Hepatocyte (in vitro differentiated cells): ENCODE measurements at regions not wholly inside any gene's neighbourhood (a gene's known extent, or its start where the extent isn't known, plus 50 kb on each side); places are given as distances from the start of the nearest gene placed in this dataset.
A peak's percentile ranks its signal among the peaks of the same experiment; 100 is the strongest.
"Not testable (repeated sequence)": the region's sequence is repeated elsewhere in the genome, so short reads cannot be mapped to it uniquely, and the experiment has no call there.

Experiments used
- DNase-seq: peaks from one replicate; pipeline ENCODE4 v3.0.0-alpha.2; 2016; ENCODE audit warnings: low spot score
- H2AFZ ChIP-seq: fragments of 200-600 bp; sonication (generic); 2 replicates; pipeline ENCODE4 v1.6.0; 2016; ENCODE audit warnings: antibody characterized with exemption, mild to moderate bottlenecking
- H3K27ac ChIP-seq: fragments of 200-600 bp; sonication (generic); 2 replicates; pipeline ENCODE4 v1.5.1; 2016; ENCODE audit warnings: mild to moderate bottlenecking
- H3K27me3 ChIP-seq: fragments of 200-600 bp; sonication (generic); 2 replicates; pipeline ENCODE4 v1.6.1; 2016
- H3K36me3 ChIP-seq: fragments of 200-600 bp; sonication (generic); replicated peaks from 2 replicates; pipeline ENCODE4 v1.5.1; 2016; ENCODE audit warnings: low read depth; ENCODE audit not compliant: insufficient read depth
- H3K4me1 ChIP-seq: fragments of 200-600 bp; sonication (generic); 2 replicates; pipeline ENCODE4 v1.5.1; 2016; ENCODE audit warnings: mild to moderate bottlenecking, moderate library complexity; ENCODE audit not compliant: insufficient read depth
- H3K4me2 ChIP-seq: fragments of 200-600 bp; sonication (generic); 2 replicates; pipeline ENCODE4 v1.6.0; 2016
- H3K4me3 ChIP-seq: fragments of 200-600 bp; sonication (generic); 2 replicates; pipeline ENCODE4 v1.5.1; 2016; ENCODE audit warnings: mild to moderate bottlenecking
- H3K79me2 ChIP-seq: fragments of 200-600 bp; sonication (generic); 2 replicates; pipeline ENCODE4 v1.6.0; 2017; ENCODE audit warnings: mild to moderate bottlenecking
- H3K9me2 ChIP-seq: fragments of 200-600 bp; sonication (generic); replicated peaks from 2 replicates; pipeline ENCODE4 v1.6.0; 2017; ENCODE audit warnings: mild to moderate bottlenecking; ENCODE audit not compliant: insufficient read depth
- H3K9me3 ChIP-seq: fragments of 200-600 bp; sonication (generic); 2 replicates; pipeline ENCODE4 v1.5.1; 2016; ENCODE audit warnings: low read depth, mild to moderate bottlenecking
- H4K20me1 ChIP-seq: fragments of 200-600 bp; sonication (generic); 2 replicates; pipeline ENCODE4 v1.6.0; 2016; ENCODE audit warnings: mild to moderate bottlenecking; ENCODE audit not compliant: insufficient read depth, poor library complexity, severe bottlenecking
- EZH2 ChIP-seq: fragments of 200-600 bp; sonication (generic); IDR thresholded peaks from 2 replicates; pipeline ENCODE4 v1.6.1; 2016; ENCODE audit warnings: antibody characterized with exemption, mild to moderate bottlenecking, borderline replicate concordance
- EZH2phosphoT487 ChIP-seq: fragments of 200-600 bp; sonication (generic); IDR thresholded peaks from one replicate; pipeline ENCODE4 v1.6.1; 2018; ENCODE audit warnings: antibody characterized with exemption, mild to moderate bottlenecking, low read depth, moderate library complexity; ENCODE audit not compliant: unreplicated experiment, severe bottlenecking
- WGBS: methylation state at CpG from one replicate; pipeline ENCODE4 v1.1.6; 2016; ENCODE audit warnings: low lambda C conversion rate; ENCODE audit errors: missing lambda C conversion rate; 5-methylcytosine and 5-hydroxymethylcytosine counted together
- TF ChIP-seq, protein P1 (sequence below): fragments of 200-600 bp; sonication (generic); IDR thresholded peaks from 2 replicates; pipeline ENCODE4 v1.5.1; 2016; ENCODE audit warnings: antibody characterized with exemption, mild to moderate bottlenecking; ENCODE audit not compliant: poor library complexity

DNA sequence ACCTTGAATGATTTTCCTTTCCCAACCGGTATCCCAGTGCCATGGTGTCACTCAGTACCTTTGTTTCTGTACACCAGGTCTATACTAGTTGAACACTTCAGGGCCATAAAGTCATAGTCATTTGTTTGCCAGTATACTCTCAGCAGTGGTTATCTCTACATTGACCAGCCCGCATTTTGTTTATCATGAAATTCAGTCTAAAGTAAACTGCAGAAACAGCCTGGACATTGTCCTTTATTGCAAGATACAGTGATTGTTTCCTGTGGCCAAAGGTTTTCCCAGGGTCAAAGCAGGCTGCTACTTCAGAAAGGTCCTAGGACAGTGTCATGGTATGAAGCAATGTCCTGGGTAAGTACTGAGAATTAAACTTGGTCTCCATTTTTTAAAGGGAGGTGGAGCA, 407.4 kb downstream of the RWDD3 start:
- H3K9me2 ChIP-seq, result no peaks in the 10 kb centered on the region
- peaks cover 5% of the 10 kb centered on the region for H3K4me1 ChIP-seq
- peak; percentile 32 for DNase-seq
- no peak overlapping the region for H3K4me2 ChIP-seq
- WGBS, result 33% methylated on average over 2 of the region's 2 CpGs
- H2AFZ ChIP-seq, result no peak overlapping the region
- H3K36me3 ChIP-seq, result no peaks in the 10 kb centered on the region
- no peak for TF ChIP-seq EZH2phosphoT487
- TF ChIP-seq, protein P1, sequence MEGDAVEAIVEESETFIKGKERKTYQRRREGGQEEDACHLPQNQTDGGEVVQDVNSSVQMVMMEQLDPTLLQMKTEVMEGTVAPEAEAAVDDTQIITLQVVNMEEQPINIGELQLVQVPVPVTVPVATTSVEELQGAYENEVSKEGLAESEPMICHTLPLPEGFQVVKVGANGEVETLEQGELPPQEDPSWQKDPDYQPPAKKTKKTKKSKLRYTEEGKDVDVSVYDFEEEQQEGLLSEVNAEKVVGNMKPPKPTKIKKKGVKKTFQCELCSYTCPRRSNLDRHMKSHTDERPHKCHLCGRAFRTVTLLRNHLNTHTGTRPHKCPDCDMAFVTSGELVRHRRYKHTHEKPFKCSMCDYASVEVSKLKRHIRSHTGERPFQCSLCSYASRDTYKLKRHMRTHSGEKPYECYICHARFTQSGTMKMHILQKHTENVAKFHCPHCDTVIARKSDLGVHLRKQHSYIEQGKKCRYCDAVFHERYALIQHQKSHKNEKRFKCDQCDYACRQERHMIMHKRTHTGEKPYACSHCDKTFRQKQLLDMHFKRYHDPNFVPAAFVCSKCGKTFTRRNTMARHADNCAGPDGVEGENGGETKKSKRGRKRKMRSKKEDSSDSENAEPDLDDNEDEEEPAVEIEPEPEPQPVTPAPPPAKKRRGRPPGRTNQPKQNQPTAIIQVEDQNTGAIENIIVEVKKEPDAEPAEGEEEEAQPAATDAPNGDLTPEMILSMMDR, result no peak
- H3K79me2 ChIP-seq, result no peaks in the 10 kb centered on the region
- no peaks in the 10 kb centered on the region for H4K20me1 ChIP-seq
- no peak overlapping the region for H3K27ac ChIP-seq
- H3K27me3 ChIP-seq, result no peaks in the 10 kb centered on the region
- no peak overlapping the region for H3K4me3 ChIP-seq
- no peaks in the 10 kb centered on the region for H3K9me3 ChIP-seq

DNA sequence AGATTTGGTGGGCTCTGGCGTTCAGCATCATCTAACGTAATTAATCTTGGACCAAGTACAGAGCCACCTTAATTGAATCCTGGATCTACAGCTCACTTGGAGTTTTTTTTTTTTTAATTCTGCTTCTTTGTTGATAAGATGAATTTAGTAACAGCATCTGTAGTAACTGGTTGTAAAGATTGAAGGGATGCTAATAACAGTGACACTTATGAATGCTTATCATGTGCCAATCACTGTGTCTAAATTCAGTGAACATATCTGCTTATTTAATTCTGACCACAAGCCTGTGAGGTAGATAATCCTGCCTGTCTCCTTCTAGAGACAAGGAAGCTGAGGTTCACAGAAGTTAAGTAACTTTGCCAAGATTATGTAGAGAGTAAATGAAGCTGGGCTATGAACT, 408.0 kb downstream of the RWDD3 start:
- no peaks in the 10 kb centered on the region for H3K36me3 ChIP-seq
- H3K4me3 ChIP-seq, result no peak overlapping the region

DNA sequence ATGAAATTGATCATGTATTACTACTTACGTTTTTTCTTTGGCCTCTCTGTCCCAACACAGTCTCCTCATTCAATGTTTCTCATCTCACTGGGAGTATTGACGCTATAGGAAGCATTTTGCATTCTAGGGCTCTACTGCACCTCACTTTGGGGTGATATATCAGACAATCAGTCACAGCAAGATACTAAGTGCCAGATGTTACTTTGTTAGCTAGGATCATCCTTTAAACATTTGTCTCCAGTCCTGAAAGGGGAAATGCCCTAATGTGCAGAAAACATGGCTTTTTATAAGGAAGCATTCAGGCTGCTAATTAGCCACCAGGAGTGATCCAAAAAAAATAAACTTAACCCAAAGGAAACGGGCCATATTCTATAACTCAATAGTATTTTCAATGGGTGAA, 409.1 kb downstream of the RWDD3 start:
- TF ChIP-seq EZH2phosphoT487 (no peak), EZH2 (no peak)
- TF ChIP-seq, protein P1, result no peak
- no peak overlapping the region for H3K27ac ChIP-seq
- H3K36me3 ChIP-seq, result no peaks in the 10 kb centered on the region
- H3K4me3 ChIP-seq, result no peak overlapping the region
- H2AFZ ChIP-seq, result no peak overlapping the region
- H3K9me3 ChIP-seq, result no peaks in the 10 kb centered on the region
- H3K4me2 ChIP-seq, result no peak overlapping the region
- peaks cover 5% of the 10 kb centered on the region for H3K4me1 ChIP-seq
- no peaks in the 10 kb centered on the region for H4K20me1 ChIP-seq
- H3K27me3 ChIP-seq, result no peaks in the 10 kb centered on the region
- H3K79me2 ChIP-seq, result no peaks in the 10 kb centered on the region
- 87% methylated on average over 3 of the region's 3 CpGs for WGBS
- DNase-seq, result no peak
- no peaks in the 10 kb centered on the region for H3K9me2 ChIP-seq

More for the DNA sequence above, 408.0 kb downstream of the RWDD3 start:
- H2AFZ ChIP-seq, result no peak overlapping the region
- peaks cover 5% of the 10 kb centered on the region for H3K4me1 ChIP-seq
- no peak for DNase-seq
- H3K9me3 ChIP-seq, result no peaks in the 10 kb centered on the region
- H3K27me3 ChIP-seq, result no peaks in the 10 kb centered on the region
- H3K27ac ChIP-seq, result no peak overlapping the region
- no peak for TF ChIP-seq EZH2phosphoT487
- TF ChIP-seq, protein P1, result no peak
- TF ChIP-seq EZH2, result no peak
- no peaks in the 10 kb centered on the region for H4K20me1 ChIP-seq
- no peaks in the 10 kb centered on the region for H3K9me2 ChIP-seq
- 93% methylated on average over 2 of the region's 2 CpGs for WGBS
- H3K4me2 ChIP-seq, result no peak overlapping the region
- H3K79me2 ChIP-seq, result no peaks in the 10 kb centered on the region

DNA sequence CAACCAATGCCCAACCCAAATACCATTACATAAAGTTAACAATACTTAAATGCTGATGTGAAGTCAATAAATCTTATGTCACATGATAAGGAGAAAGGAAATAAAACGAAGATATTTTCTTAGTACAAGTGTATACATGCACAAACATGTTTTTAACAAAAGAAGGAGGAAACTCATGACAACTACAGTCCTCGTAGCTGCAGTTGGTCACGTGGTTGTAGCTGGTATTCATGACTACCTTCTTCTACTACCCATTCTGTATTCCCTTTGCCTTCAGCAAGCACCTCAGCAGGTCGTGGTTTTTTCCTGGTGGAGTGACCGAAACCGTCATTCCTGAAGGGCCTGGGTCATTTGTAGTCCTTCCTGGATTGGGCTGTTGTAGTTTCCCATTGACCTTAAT, 411.1 kb downstream of the RWDD3 start:
- not testable (repeated sequence) for H3K27ac ChIP-seq, DNase-seq, H3K36me3 ChIP-seq, H3K79me2 ChIP-seq, H3K9me2 ChIP-seq, H4K20me1 ChIP-seq, H3K4me2 ChIP-seq, H3K4me1 ChIP-seq, H3K4me3 ChIP-seq, H2AFZ ChIP-seq, H3K9me3 ChIP-seq, H3K27me3 ChIP-seq
- 90% methylated on average over 6 of the region's 6 CpGs for WGBS
